Activated T-cell treated with anti-CD3 and anti-CD28 coated beads, Interleukin-2, amount 50 U/mL, for 24 hours (primary cell): ENCODE measurements at regions not wholly inside any gene's neighbourhood (a gene's known extent, or its start where the extent isn't known, plus 50 kb on each side); places are given as distances from the start of the nearest gene placed in this dataset.
"Not testable (repeated sequence)": the region's sequence is repeated elsewhere in the genome, so short reads cannot be mapped to it uniquely, and the experiment has no call there.

Source experiments
- DNase-seq: peaks from one replicate; pipeline ENCODE4 v3.0.0-alpha.2; 2020
- H3K27ac Mint-ChIP-seq: 2 replicates; pipeline ENCODE4 v1.8.0; 2020; ENCODE audit warnings: mild to moderate bottlenecking, mixed read lengths
- H3K27me3 Mint-ChIP-seq: 2 replicates; pipeline ENCODE4 v1.8.0; 2020; ENCODE audit warnings: mixed read lengths
- H3K36me3 Mint-ChIP-seq: 2 replicates; pipeline ENCODE4 v1.8.0; 2020; ENCODE audit warnings: low read depth, mixed read lengths
- H3K4me1 Mint-ChIP-seq: 2 replicates; pipeline ENCODE4 v1.8.0; 2020; ENCODE audit warnings: low read depth, mixed read lengths
- H3K4me3 Mint-ChIP-seq: 2 replicates; pipeline ENCODE4 v1.8.0; 2020; ENCODE audit warnings: mild to moderate bottlenecking, moderate library complexity, mixed read lengths
- H3K9me3 Mint-ChIP-seq: 2 replicates; pipeline ENCODE4 v1.8.0; 2020; ENCODE audit warnings: mixed read lengths

- Mint-ChIP-seq H3K4me1 (peaks cover 4% of the 10 kb centered on the region), H3K27me3 (peaks cover 20% of the 10 kb centered on the region)
- no peak for DNase-seq
These were observed 185.0 kb upstream of the NRXN3 start for GRCh38 chr14:77985211-77985615.

DNA sequence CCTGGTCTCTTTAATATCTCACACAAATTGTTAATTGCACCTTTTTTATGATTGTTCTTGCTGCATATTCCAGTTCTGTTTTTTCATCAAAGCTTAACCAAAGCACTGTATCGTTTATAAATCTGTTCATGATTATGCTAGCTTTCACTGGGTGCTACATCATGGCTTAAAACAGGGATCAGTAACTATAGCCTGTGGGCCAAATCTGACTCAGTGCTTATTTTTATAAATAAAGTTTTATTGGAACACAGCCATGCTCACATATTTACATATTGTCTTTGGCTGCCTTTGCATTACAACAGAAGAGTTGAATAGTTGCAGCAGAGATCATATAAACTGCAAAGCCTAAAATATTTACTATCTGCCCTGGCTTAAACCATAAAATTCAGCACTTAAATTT is 183.4 kb upstream of the NRXN3 start:
- DNase-seq, result no peak
- no peak overlapping the region for H3K4me3 Mint-ChIP-seq
- no peak overlapping the region for H3K27ac Mint-ChIP-seq
- H3K4me1 Mint-ChIP-seq, result no peaks in the 10 kb centered on the region
- H3K36me3 Mint-ChIP-seq, result no peaks in the 10 kb centered on the region
- H3K27me3 Mint-ChIP-seq, result peaks cover 9% of the 10 kb centered on the region
- H3K9me3 Mint-ChIP-seq, result no peaks in the 10 kb centered on the region

More at GRCh38 chr14:77985211-77985615, 185.0 kb upstream of the NRXN3 start:
- H3K36me3 Mint-ChIP-seq, result no peaks in the 10 kb centered on the region
- no peak overlapping the region for H3K27ac Mint-ChIP-seq
- H3K4me3 Mint-ChIP-seq, result no peak overlapping the region
- no peaks in the 10 kb centered on the region for H3K9me3 Mint-ChIP-seq

DNA sequence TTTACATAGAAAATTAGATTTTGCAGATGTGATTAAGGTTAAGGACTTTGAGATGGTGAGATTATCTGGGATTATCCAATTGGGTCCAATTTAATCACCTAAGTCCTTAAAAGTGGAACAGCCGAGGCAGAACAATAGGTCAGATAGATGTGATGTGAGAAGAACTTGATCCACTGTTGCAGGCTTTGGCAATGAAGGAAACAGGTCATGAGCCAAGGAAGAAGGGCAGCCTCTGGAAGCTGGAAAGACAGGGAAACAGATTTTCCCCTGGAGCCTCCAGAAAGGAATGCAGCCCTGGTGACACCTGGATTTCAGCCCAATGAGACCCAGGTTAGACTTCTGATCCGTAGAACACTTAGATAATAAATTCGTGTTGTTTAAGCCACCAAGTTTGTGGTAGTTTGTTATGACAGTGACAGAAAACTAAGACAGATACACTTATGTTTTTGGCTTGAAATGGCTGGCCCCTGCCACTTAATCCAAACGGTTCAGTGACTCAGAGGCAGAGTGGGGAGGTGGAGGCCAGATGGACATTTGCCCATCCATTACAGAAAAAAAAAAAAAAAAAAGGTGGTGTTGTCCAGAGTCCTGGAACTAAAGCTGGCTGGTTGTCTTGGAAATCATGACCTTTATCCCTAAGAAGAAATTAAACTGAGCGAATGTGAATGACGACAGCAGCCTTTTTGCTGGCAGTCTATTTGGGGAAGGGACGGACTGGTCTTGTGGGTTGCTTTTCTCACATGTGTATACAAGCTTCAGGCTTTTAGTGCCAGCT is 181.9 kb upstream of the NRXN3 start:
- H3K4me3 Mint-ChIP-seq, result no peak overlapping the region

GRCh38 chr14:77988970-77989369 is 181.2 kb upstream of the NRXN3 start:
- Mint-ChIP-seq H3K4me1 (no peaks in the 10 kb centered on the region), H3K4me3 (no peak overlapping the region), H3K9me3 (no peaks in the 10 kb centered on the region), H3K27ac (no peak overlapping the region), H3K36me3 (no peaks in the 10 kb centered on the region), H3K27me3 (peaks cover 7% of the 10 kb centered on the region)
- DNase-seq, result no peak

More for the DNA sequence above, 181.9 kb upstream of the NRXN3 start:
- H3K36me3 Mint-ChIP-seq, result no peaks in the 10 kb centered on the region
- no peak for DNase-seq
- H3K27ac Mint-ChIP-seq, result no peak overlapping the region
- H3K4me1 Mint-ChIP-seq, result no peaks in the 10 kb centered on the region
- H3K27me3 Mint-ChIP-seq, result peaks cover 9% of the 10 kb centered on the region
- no peaks in the 10 kb centered on the region for H3K9me3 Mint-ChIP-seq

DNA sequence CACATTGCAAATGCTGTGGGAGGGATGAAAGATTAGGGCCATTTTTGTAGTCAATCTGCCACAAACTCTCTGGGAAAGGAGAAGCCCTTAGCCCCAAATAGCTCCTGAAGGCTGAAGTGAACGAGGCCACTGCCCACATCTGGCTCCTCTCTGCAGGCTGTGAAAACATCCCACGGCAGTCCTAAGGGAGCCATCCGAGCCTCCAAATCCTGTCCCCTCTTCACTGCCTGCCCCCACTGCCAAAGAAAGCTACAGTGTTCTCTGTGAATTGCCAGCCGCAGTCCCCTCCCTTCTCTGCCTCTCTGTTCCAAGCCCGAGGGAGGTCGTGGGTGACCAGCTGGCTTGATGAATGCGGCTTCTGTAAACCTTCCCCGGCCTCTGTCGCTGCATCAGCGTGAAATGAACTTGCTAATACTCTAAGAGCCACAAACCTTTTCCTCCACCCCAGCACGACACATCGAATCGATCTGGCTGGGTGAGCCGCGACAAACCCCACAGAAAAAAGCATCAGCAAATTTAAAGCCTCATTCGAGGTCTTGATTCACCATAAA is 180.7 kb upstream of the NRXN3 start:
- no peaks in the 10 kb centered on the region for H3K36me3 Mint-ChIP-seq
- DNase-seq, result no peak
- no peaks in the 10 kb centered on the region for H3K9me3 Mint-ChIP-seq
- H3K4me1 Mint-ChIP-seq, result no peaks in the 10 kb centered on the region
- no peak overlapping the region for H3K4me3 Mint-ChIP-seq
- H3K27ac Mint-ChIP-seq, result no peak overlapping the region
- peaks cover 7% of the 10 kb centered on the region for H3K27me3 Mint-ChIP-seq

DNA sequence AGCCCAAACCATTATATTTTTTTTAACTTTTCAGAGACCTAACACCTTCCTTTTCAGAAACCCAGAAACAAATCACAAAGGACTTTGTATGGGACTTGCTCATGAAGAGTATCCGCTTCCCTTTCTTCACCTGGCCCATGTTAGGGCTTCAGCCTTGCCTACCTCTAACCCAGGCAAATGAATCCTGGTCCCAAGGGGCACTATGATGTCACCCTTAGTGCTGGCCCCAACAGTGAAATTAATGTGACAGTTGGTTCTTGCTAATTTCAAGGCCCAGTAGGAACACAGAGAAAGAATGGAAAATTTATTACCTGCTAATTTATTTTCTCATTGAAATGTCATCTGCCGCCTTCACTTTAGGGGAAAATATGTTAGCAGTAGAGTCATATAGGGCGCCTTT is 179.8 kb upstream of the NRXN3 start:
- Mint-ChIP-seq H3K27me3 (peaks cover 2% of the 10 kb centered on the region), H3K27ac (no peak overlapping the region), H3K9me3 (no peaks in the 10 kb centered on the region), H3K36me3 (no peaks in the 10 kb centered on the region), H3K4me1 (no peaks in the 10 kb centered on the region), H3K4me3 (no peak overlapping the region)
- DNase-seq, result no peak

DNA sequence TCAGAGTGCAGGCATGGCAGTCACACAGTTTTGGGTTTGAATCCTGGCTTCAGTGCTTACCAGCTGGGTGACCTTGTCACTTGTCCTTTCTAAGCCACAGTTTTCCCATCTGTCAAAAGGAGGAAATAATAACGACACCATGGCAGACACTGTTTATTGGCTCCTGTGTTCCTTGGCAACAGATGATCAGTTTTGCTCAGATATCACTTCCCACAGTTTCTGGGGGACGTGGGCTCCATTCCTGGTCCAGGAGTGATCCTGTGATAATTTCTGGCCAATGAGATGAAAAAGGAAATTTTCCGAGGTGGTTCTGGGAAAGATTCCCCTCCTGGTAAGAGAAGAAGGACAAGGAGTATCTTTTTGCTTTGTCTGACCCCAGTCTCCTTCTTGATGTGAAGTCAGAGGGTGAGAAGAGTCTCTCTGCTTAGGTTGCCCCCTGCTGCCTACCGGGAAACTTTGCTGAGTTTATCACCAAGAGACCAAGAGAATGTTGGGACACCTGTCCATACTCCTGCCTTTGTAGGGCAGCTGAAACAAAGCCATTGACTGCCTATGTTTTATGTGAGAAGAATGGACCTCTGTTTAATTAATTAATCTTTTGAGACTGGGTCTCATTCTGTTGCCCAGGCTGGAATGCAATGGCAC is 178.9 kb upstream of the NRXN3 start:
- Mint-ChIP-seq H3K27ac (no peak overlapping the region), H3K9me3 (no peaks in the 10 kb centered on the region), H3K4me1 (no peaks in the 10 kb centered on the region), H3K36me3 (no peaks in the 10 kb centered on the region), H3K4me3 (no peak overlapping the region), H3K27me3 (no peaks in the 10 kb centered on the region)
- DNase-seq, result no peak

- Mint-ChIP-seq H3K27me3 (peaks cover 15% of the 10 kb centered on the region), H3K27ac (no peak overlapping the region), H3K4me3 (no peak overlapping the region), H3K9me3 (peaks cover 30% of the 10 kb centered on the region), H3K4me1 (no peaks in the 10 kb centered on the region), H3K36me3 (no peaks in the 10 kb centered on the region)
- DNase-seq, result no peak
These were observed 164.8 kb upstream of the NRXN3 start for GRCh38 chr14:78005325-78005724.

DNA sequence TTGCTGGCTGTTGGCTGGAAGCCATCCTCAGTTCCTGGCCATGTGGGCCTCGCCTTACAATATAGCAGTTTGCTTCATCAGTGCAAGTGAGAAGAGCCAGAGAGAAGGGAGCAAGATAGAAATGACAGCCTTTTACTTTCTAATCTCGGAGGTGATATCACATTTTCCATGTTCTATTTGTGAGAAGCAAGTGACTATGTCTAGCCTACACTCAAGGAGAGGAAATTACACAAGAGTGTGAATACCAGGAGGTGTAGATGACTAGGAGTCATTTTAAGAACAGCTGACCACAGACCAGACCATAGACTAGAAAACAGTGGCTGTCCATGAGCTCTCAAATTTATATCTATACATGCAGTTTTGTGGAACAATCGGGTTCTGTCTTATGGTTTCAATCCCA is 163.0 kb upstream of the NRXN3 start:
- Mint-ChIP-seq H3K36me3 (no peaks in the 10 kb centered on the region), H3K27me3 (peaks cover 16% of the 10 kb centered on the region), H3K4me1 (no peaks in the 10 kb centered on the region), H3K27ac (no peak overlapping the region), H3K4me3 (no peak overlapping the region), H3K9me3 (peaks cover 17% of the 10 kb centered on the region)
- no peak for DNase-seq

DNA sequence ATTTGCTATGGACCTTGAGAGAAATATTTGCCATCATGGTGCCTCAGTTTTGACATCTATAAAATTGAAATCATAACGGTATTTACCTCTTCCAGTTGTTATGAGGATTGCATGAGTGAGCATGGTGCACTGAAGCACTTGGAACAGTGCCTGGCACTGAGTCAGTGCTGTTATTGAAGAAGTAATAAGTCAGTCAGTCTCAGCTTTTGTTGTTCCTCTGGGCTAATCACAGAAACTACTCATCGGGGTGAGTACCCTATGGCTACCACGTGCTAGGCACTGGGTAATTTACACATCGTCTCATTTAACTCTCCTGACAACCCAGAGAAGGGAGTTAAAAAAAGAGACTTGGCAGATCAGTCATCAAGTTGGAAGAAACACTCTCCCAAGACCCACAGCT is 159.5 kb upstream of the NRXN3 start:
- peaks cover 2% of the 10 kb centered on the region for H3K9me3 Mint-ChIP-seq
- no peak overlapping the region for H3K4me3 Mint-ChIP-seq
- H3K27me3 Mint-ChIP-seq, result peaks cover 16% of the 10 kb centered on the region
- H3K27ac Mint-ChIP-seq, result no peak overlapping the region
- DNase-seq, result no peak
- H3K4me1 Mint-ChIP-seq, result no peaks in the 10 kb centered on the region
- H3K36me3 Mint-ChIP-seq, result no peaks in the 10 kb centered on the region

GRCh38 chr14:78013911-78014310 is 156.3 kb upstream of the NRXN3 start:
- not testable (repeated sequence) for H3K27ac Mint-ChIP-seq, H3K9me3 Mint-ChIP-seq, H3K4me1 Mint-ChIP-seq, DNase-seq, H3K4me3 Mint-ChIP-seq, H3K36me3 Mint-ChIP-seq
- H3K27me3 Mint-ChIP-seq, result peaks cover 11% of the 10 kb centered on the region

- Mint-ChIP-seq H3K36me3 (no peaks in the 10 kb centered on the region), H3K4me1 (no peaks in the 10 kb centered on the region), H3K9me3 (no peaks in the 10 kb centered on the region), H3K27ac (no peak overlapping the region), H3K27me3 (peaks cover 12% of the 10 kb centered on the region), H3K4me3 (no peak overlapping the region)
- DNase-seq, result no peak
These were observed 153.6 kb upstream of the NRXN3 start for GRCh38 chr14:78016532-78016931.

- no peak overlapping the region for H3K27ac Mint-ChIP-seq
- DNase-seq, result no peak
- H3K4me1 Mint-ChIP-seq, result no peaks in the 10 kb centered on the region
- H3K27me3 Mint-ChIP-seq, result peaks cover 12% of the 10 kb centered on the region
- no peak overlapping the region for H3K4me3 Mint-ChIP-seq
- H3K9me3 Mint-ChIP-seq, result no peaks in the 10 kb centered on the region
- H3K36me3 Mint-ChIP-seq, result no peaks in the 10 kb centered on the region
These were observed 151.9 kb upstream of the NRXN3 start for GRCh38 chr14:78018283-78018682.

DNA sequence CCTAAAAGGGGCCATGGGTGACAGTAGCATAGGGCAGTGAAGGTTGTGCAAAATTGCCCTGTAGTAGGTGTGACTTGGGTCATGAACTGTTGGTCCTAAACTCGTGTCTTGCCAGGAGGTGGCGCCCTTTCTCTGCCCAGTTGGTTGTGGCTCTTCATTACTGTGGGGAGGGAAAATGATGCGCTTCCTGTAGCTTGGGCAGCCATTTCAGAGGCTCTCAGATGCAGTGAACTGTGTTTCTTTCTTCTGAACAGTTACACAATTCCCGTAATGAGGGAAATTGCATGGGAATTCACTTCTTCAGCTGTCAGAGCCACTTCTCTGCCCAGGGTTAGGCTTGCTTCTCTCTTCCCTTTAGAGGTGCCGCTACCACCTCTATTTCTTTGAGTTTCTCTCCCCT is 148.1 kb upstream of the NRXN3 start:
- H3K27me3 Mint-ChIP-seq, result peaks cover 12% of the 10 kb centered on the region
- no peaks in the 10 kb centered on the region for H3K36me3 Mint-ChIP-seq
- no peak overlapping the region for H3K4me3 Mint-ChIP-seq
- H3K4me1 Mint-ChIP-seq, result no peaks in the 10 kb centered on the region
- no peaks in the 10 kb centered on the region for H3K9me3 Mint-ChIP-seq
- peak; percentile 55 for DNase-seq
- no peak overlapping the region for H3K27ac Mint-ChIP-seq

- Mint-ChIP-seq H3K36me3 (no peaks in the 10 kb centered on the region), H3K9me3 (no peaks in the 10 kb centered on the region), H3K27me3 (peaks cover 17% of the 10 kb centered on the region), H3K27ac (no peak overlapping the region), H3K4me1 (no peaks in the 10 kb centered on the region), H3K4me3 (no peak overlapping the region)
- no peak for DNase-seq
These were observed 147.1 kb upstream of the NRXN3 start for GRCh38 chr14:78023112-78023511.
